ENCODE measurements at regions not wholly inside any gene's neighbourhood (a gene's known extent, or its start where the extent isn't known, plus 50 kb on each side); places are given as distances from the start of the nearest gene placed in this dataset.
"Not testable (repeated sequence)": the region's sequence is repeated elsewhere in the genome, so short reads cannot be mapped to it uniquely, and the experiment has no call there.

DNA sequence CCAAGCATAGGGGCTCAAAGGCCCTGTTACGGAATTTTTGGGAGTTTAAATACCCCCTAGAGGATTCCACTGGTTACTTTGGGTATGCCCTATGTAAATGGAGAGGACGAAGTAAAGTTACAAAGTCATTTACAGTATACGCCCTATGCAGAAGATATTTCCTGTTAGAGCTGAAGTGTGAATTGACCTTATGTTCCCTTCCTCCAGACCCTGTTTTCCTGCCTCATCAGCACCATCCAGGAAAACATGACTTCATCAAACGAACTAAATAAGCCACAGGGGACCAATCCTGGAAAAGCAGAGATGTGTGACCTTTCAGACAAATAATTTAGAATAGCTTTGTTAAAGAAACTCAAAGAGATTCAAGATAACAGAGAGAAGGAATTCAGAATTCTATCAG lies 177.4 kb downstream of the SQOR start:
- DNase-seq, result no peak

DNA sequence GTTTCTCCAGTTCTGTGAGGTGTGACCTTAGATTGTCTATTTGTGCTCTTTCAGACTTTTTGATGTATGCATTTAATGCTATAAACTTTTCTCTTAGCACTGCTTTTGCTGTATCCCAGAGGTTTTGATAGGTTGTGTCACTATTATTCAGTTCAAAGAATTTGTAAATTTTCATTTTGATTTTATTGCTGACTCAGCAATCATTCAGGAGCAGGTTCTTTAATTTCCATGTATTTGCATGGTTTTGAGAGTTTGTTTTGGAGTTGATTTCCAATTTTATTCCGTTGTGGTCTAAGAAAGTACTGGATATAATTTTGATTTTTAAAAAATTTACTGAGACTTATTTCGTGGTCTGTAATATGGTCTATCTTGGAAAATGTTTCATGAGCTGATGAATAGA lies 182.7 kb downstream of the SQOR start:
- DNase-seq, result not testable (repeated sequence)

DNA sequence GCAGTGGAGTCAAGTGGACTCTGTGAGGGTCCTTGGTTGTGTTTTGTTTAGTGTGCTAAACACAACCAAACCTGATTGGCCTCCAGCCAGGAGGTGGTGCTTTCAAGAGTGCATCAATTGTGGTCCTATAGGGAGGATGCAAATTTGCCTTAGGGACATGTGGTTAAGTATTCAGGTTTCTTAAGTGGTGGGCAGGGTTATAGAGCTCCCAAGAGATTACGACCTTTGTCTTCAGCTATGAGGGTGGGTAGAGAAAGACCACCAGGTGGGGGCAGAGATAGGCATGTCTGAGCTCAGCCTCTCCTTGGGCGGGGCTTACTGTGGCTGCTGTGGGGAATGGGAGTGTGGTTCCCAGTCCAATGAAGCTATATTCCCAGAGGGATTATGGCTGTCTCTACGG lies 186.6 kb downstream of the SQOR start:
- DNase-seq, result peak in 1 of 3 experiments; percentile 5

DNA sequence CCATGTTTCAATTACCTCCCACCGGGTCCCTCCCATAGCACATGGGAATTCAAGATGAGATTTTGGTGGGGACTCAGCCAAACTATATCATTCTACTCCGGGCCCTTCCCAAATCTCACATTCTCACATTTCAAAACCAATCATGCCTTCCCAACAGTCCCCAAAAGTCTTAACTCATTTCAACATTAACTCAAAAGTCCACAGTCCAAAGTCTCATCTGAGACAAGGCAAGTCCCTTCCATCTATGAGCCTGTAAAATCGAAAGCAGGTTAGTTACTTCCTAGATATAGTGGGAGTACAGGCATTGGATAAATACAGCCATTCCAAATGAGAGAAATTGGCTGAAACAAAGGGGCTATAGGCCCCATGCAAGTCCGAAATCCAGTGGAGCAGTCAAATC lies 188.1 kb downstream of the SQOR start:
- DNase-seq, result not testable (repeated sequence)

DNA sequence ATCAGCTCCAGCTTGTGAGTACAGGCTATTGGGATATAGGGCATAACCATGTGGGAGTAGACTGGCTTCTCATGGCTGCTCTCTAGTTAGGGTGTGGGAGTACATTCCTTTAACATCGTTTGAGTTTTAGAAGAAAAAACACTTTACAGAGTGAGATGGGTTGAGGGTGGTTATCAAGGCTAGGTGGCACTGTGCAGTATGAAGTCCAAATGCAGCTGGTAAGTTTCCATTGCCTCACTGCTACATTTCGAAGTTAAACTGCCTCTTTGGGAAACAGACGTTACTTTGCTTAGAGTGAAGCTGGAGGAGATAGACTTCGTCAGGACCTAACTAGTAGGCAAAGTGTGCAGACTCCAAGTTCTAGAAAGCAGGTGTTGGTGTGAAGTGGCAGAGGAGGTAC lies 192.4 kb downstream of the SQOR start:
- DNase-seq, result no peak

DNA sequence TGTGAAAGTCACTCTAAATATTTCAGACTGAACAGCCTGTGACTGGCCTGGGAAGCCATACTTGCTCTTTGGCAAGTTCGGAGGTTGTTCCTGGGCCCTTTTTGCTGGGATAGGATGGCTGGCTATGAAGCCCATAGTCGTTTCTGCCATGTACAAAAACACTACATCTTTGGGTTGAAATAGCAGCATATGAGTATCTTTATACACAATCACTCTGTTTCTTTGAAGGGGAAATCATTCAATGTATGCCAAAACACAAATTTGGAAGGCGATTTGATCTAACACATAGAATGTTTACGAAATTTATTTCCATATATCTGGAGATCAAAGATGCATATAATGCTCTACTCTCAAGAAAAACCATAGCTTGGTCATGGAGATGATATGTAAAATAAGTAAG lies 192.9 kb downstream of the SQOR start:
- DNase-seq, result no peak

DNA sequence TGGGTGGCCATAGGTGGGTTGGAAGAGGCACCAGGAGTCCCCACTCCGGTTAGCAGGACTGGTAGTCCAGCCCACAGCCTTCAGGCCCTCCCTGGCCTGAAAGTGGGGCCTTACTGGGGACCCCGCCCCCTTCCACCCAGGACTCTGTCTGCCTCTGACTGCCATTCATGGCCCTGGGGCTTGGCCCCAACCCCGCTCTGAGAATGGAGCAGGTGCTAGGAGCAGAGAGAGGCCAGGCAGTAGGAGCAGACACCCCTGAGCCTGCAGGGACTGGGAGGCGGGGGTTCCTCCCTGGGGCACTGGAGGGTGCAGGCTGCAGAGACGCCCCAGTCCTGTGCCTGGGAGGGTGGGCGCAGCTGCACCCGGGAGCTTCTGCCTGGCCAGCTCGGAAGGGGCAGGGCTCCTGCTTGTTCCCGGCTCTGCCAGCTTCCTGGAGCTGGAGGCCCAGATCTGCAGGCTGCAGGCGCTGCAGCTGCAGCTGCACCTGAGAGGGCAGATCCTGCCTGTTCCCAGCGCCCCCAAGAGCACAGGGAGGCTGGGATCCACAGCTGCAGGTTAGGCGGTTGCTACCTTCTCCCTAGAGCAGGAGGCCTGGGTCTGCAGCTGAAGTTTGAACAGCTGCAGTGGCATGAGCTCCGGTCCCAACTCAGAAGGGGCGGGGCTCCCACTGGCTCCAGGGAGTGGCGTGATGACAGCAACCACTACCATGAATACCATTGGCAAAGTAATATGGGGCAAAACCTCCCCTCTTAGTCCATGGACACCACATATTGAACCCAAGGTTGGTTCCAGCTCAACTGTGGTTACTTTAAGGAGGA lies 194.7 kb downstream of the SQOR start:
- peak in 1 of 3 experiments; percentile 10 for DNase-seq

DNA sequence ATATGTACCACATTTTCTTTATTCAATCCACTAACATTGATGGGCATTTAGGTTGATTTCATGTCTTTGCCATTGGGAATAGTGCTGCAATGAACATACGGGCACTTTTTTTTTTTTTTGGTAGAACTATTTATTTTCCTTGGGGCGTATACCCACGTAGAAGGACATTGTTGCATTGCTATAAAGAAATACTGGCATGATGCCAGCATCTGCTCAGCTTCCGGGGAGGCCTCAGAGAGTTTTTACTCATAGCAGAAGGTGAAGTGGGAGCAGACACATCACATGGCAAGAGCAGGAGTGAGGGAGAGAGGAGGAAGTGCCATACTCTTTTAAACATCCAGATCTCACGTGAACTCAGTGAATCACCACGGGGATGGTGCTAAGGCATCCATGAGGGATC lies 197.0 kb downstream of the SQOR start:
- DNase-seq, result no peak

DNA sequence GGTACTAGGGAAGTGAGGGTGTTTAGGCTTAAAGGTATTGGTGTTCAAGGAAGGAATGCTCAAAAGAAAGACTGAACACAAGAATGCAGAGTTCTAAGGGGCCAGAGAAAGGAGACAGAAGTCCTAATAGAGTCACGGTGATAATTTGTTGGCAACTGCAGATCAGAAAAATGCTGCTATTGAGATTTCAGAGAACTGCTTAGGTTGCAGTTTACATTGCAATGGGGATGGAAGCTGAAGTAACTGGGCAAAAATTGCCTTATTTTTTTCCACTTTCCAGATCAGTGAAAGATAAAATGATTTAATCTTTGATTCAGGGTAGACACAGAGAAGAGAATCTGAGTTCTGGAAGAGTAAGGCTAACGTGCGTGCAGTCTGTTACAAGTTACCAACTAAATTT lies 199.8 kb downstream of the SQOR start:
- no peak for DNase-seq

DNA sequence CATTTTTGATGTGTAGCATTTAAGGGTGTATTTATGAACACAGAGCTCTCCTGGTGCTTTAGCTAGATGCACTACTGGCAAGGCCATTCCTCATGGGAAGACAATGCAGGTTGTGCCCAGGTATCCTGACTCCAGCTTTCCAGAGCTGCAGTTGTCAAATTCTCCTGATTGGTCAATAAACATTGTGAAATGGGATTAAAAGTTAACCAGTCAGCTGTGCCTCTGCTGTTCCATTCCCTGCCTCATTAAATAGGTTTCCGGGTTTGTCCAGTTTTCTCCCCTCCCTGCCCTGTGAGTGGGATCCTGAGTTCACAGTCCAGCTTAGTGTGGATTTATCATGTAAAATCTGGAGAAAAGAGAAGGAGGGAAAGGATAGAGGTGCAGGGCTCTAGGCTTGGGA lies 207.3 kb downstream of the SQOR start:
- no peak for DNase-seq

DNA sequence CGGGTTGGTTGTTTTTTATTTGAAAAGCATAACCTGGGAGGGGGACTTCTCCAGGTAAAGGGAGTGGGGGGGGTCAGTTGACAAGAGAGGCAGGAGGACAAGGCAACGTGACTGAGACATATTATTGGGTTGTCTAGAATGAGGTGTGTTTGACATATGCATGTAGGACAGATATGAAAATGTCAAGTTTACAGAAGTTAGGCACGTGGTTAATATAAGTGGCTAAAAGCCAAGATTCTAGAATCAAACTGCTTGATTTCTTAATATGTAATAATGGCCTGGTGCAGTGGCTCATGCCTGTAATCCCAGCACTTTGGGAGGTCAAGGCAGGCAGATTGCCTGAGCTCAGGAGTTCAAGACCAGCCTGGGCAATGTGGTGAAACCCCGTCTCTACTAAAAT lies 212.8 kb downstream of the SQOR start:
- DNase-seq, result no peak

DNA sequence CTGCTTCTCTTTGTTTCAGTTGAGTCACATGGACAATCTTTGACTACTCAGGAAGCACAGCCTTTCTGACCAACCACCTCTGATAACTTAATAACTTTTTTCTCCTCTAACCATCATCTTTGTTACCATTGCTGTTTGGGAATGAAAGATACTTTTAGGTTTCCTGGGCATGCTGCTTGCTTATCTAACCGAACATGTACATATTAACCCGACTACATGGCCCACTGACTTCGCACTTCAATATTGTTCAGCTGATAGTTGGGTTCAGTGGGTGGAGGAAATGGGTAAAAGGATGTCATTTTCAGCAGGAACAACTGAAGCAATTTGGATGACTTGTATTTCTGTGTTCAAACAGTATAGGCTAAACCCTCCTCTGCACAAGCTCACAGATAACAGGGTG lies 214.3 kb downstream of the SQOR start:
- no peak for DNase-seq

DNA sequence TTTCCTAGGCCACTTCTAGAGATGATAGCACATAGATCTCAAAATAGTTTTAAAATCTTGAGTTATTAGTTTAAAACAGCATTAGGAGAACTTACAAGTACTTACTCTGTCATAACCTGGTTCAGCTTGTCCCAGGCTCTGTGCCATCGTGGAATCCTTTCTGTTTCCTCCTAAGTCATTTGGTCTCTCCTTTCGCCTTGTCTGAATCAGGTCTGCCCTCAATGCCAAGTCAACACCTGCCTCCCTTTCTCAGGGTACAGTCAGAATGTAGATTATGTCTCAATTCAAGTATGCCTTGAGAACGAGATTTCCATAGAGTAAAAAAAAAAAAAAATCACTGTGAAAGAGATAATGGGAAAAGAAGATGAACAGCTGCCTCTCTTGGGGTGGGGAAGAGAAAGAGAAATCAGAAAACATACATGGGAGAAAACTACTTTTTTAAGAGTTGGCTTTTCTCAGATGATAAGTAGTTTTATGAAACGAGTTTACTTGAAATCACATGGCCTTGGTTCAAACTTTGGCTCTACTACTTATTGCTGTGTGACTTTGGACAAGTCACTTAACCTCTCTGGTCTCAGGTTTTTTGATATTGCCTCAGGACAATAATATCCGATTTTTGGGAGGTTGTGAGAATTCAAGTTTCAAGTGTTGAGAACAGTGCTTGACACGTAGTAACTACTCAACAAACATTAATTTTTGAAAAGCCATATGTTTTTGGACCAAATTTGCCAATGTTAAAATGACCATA lies 219.8 kb downstream of the SQOR start:
- DNase-seq, result no peak

DNA sequence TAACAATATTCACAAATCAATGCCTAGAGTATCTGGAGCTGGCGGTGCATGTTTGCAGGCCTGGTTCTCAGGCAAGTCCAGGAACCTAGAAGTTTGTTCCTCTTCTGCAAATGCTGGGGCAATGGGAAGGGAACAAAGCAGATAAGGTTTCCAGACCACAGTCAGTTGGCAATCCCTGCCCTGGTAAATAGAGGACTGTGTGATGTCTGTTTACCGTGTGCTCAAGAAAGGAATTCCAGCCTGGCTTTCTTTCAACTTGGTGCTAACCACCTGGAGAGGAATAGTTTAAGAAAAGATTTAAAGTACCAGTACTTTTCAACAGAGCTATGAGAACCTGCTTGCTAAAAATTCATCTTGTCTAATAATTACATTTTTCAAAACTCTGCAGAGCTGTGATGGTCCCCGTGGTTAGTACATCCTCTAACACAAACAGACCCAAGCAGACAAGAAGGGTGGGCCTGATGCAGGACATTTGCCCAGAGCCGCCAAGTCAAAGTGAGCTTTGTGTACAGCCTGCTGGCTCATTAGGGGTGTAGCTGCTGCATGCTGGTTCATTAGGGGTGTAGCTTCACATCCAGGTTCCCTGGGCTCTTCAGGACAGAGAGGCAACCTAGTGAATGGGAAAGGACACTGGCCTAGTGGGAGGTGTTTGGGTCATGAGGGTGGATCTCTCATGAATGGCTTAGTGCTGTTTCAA lies 220.5 kb downstream of the SQOR start:
- peak in 1 of 3 experiments; percentile 23 for DNase-seq

DNA sequence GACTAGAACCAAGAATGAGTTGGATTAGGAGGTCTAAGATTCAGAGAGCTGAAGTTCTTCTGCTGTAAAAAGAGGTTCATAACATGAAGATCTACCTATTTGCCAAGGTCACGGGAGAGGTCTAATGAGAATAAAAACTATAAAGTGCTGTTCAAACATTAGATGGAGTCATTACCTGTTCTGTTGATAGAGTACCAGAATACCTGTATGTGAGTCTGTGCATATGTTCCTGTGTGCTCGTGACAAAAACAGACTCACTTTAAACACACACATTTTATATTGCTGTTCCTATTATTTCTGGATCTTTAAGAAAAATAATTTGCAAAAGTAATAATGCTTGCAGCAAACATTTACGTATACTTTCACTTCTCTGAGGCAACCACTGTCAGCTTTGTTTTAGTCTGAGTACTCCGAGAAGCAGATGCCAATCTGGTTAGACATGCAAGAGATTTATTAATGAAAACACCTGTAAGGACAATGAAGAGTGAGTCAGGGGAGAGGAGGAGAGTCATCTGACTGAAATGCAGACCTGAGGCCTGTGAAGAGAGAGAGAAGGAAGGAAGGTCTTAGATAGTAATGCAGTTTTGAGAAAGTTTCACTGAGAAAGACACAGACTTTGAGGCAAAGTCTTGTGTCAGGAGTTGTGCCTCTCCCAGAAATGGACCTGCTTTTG lies 221.2 kb downstream of the SQOR start:
- peak in 1 of 3 experiments; percentile 26 for DNase-seq

DNA sequence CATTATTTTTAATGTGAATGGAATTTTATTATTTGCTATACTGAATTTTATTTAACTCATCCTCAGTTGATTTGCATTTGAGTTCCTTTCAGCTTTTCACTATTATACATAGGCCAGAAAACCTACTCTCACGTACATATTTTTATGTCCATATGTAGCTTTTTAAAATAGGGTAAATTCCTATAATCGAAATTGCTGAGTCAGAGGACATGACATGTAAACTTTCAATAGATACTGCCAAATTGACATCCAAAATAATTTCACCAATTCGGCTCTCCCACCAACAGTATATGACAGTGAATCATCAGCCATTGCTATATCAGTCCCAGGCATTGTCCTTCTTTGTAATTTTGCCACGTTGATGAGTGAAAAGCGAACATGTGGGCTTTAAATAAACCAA lies 222.5 kb downstream of the SQOR start:
- no peak for DNase-seq

DNA sequence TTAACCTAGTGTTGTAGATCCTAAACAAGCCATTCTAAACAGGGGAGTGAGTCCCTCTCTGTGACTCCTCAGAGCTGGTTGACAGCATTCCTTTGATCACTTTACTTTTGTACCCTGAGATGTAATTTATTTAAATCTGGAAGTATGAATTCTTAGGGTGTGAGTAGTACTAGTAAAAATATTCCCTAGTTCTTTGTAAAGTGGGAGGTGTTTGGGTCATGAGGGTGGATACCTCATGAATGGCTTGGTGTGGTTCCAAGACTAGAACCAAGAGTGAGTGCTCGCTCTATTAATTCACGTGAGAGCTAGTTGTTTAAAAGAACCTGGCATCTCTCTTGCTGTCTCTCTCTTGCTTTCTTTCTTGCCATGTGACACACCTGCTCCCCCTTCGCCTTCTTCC lies 223.7 kb downstream of the SQOR start:
- DNase-seq, result no peak

DNA sequence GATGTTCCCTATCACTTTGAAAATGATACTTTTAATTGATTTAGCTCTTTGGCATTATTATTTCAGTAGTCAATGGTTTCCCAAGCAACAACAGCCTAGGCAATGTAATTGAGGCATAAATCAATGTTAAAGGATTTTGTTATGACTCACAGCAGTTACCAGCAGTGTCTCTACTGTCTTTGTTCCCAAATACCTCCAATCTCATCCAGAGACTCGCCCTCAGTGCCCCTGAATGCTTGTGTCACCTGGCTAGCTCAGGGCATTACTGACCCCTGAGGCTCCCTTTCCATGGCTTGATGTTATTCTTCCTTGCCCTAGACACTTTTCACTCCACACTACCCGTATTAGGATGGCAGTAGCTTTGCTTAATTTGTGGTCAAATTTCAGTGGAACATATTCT lies 227.2 kb downstream of the SQOR start:
- peak in 1 of 3 experiments; percentile 2 for DNase-seq

DNA sequence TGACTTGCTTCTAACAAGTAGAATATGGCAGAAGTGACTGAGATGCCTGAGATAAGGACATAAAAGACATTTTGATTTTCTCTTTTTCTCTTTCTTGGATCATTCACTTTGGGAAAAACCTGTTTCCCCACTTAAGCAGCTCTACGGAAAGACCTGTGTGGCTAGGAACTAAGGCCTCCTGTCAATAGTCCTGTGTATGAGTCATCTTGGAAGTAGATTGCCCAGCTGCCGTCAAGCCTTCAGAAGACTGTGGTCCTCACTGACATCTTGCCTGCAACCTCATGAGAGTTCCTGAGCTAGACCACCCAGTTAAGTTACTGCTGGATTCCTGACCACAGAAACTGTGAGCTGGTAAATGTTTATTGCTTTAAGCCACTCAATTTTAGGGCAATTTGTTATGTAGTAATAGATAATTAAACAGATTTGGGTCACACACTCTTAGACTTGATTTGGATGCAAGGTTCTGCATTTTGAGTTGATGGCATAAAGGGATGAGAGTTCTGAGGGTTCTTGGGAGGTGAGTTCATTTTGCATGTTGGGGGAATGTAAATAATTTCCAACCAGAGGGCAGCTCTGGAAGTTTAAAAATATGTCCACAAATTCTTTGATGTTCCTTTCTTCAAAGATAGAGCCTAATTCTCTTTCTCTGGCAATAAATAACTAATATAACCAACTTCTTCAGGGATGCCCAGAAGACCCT lies 229.2 kb downstream of the SQOR start:
- no peak for DNase-seq

DNA sequence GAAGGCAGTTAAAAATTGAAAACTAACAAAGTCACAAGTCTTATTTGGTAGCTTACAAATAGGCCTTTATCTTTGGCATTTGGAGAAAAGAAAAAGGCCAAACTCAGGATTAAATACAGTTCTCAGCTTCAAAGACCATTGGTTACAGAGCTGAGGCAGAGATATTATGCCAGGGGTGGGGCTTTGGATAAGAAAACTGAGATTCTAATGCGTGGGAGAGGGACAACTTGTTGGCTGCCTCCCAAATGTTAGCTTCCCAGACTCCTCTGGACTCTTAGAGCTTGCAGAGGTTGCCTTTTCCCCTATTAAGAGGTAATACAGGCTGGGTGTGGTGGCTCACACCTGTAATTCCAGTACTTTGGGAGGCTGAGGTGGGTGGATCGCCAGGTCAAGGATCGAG lies 231.8 kb downstream of the SQOR start:
- DNase-seq, result no peak

DNA sequence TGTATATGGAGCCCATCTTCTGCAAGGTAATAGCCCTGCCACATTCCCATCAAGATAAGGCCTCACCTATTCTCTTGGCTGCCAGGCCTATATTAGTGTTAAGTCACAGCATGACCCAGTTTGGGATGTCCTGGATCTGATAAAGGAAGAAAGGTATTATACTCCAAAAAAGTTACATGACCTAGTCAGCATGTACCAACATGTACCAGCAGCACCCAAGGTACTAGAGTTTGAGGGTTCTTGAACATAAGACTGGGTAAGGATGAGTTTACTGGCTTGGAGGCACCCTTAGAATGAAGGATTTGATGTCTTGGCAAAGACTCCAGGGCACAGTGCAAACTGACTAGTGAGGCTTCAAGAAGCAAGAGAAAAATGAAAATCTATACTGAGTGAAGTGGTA lies 232.5 kb downstream of the SQOR start:
- DNase-seq, result no peak

DNA sequence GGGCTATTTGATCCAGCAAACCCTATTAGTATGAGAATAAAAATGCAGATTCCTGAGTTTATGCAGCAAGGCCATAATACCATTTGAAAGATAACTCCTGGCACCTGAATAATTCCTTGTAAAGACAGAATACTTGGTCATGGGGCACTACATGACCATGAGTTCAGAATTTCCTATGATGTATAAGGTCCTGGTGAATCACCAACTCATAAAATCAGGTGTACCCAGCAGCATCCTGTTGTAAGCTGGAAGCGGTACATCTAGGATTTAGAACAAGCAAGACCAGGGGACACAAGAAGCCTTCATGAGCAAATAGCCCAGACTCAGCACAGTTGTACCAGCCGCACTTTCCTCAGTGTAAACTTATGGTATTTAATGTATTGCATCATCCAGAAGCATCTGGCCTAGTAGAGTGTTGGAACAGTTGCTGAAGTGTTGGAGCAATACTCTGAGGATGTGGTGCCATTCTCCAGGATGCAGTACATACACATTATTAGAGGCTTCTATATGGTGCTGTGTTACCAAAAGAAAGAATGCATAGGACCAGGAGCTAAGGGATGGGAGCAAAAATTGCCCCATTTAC lies 233.4 kb downstream of the SQOR start:
- DNase-seq, result no peak
